ENCODE measurements at regions not wholly inside any gene's neighbourhood (a gene's known extent, or its start where the extent isn't known, plus 50 kb on each side); places are given as distances from the start of the nearest gene placed in this dataset.
"Not testable (repeated sequence)": the region's sequence is repeated elsewhere in the genome, so short reads cannot be mapped to it uniquely, and the experiment has no call there.

DNA sequence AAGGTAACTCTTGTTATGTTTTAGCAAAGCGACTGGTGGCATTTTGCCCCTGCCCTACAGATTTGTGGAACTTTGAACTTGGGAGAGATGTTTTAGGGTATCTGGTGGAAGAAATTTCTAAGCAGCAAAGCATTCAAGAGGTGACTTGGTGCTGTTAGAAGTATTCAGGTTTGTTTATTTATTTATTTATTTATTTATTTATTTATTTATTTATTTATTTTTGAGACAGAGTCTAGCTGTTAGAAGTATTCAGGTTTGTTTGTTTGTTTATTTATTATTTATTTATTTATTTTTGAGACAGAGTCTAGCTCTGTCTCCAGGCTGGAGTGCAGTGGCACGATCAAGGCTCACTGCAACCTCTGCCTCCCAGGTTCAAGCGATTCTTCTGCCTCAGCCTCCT, 89.8 kb upstream of the DDHD1 start:
- TF ChIP-seq, protein P1, sequence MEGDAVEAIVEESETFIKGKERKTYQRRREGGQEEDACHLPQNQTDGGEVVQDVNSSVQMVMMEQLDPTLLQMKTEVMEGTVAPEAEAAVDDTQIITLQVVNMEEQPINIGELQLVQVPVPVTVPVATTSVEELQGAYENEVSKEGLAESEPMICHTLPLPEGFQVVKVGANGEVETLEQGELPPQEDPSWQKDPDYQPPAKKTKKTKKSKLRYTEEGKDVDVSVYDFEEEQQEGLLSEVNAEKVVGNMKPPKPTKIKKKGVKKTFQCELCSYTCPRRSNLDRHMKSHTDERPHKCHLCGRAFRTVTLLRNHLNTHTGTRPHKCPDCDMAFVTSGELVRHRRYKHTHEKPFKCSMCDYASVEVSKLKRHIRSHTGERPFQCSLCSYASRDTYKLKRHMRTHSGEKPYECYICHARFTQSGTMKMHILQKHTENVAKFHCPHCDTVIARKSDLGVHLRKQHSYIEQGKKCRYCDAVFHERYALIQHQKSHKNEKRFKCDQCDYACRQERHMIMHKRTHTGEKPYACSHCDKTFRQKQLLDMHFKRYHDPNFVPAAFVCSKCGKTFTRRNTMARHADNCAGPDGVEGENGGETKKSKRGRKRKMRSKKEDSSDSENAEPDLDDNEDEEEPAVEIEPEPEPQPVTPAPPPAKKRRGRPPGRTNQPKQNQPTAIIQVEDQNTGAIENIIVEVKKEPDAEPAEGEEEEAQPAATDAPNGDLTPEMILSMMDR (conservative IDR thresholded peaks at IDR 0.05; ENCODE audit: low read depth in 2 of 2) = not testable (repeated sequence)
- TF ChIP-seq EZH2 (IDR thresholded peaks at IDR 0.05; ENCODE audit: low read depth, unreplicated experiment); JUNB (IDR thresholded peaks at IDR 0.05; ENCODE audit: unreplicated experiment); ZNF331 (CRISPR knock-in tag; IDR thresholded peaks at IDR 0.05; ENCODE audit: low read depth); POLR2AphosphoS5 (IDR thresholded peaks at IDR 0.05; ENCODE audit: low read depth); EZH2phosphoT487 (IDR thresholded peaks at IDR 0.05; ENCODE audit: unreplicated experiment); NANOG (IDR thresholded peaks at IDR 0.05; ENCODE audit: borderline replicate concordance); CREB1 (CRISPR knock-in tag; IDR thresholded peaks at IDR 0.05; ENCODE audit: low read depth): not testable (repeated sequence)
- TF ChIP-seq, protein P2, sequence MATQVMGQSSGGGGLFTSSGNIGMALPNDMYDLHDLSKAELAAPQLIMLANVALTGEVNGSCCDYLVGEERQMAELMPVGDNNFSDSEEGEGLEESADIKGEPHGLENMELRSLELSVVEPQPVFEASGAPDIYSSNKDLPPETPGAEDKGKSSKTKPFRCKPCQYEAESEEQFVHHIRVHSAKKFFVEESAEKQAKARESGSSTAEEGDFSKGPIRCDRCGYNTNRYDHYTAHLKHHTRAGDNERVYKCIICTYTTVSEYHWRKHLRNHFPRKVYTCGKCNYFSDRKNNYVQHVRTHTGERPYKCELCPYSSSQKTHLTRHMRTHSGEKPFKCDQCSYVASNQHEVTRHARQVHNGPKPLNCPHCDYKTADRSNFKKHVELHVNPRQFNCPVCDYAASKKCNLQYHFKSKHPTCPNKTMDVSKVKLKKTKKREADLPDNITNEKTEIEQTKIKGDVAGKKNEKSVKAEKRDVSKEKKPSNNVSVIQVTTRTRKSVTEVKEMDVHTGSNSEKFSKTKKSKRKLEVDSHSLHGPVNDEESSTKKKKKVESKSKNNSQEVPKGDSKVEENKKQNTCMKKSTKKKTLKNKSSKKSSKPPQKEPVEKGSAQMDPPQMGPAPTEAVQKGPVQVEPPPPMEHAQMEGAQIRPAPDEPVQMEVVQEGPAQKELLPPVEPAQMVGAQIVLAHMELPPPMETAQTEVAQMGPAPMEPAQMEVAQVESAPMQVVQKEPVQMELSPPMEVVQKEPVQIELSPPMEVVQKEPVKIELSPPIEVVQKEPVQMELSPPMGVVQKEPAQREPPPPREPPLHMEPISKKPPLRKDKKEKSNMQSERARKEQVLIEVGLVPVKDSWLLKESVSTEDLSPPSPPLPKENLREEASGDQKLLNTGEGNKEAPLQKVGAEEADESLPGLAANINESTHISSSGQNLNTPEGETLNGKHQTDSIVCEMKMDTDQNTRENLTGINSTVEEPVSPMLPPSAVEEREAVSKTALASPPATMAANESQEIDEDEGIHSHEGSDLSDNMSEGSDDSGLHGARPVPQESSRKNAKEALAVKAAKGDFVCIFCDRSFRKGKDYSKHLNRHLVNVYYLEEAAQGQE (IDR thresholded peaks at IDR 0.05; ENCODE audit: unreplicated experiment) = not testable (repeated sequence)
- TF ChIP-seq, protein P3, sequence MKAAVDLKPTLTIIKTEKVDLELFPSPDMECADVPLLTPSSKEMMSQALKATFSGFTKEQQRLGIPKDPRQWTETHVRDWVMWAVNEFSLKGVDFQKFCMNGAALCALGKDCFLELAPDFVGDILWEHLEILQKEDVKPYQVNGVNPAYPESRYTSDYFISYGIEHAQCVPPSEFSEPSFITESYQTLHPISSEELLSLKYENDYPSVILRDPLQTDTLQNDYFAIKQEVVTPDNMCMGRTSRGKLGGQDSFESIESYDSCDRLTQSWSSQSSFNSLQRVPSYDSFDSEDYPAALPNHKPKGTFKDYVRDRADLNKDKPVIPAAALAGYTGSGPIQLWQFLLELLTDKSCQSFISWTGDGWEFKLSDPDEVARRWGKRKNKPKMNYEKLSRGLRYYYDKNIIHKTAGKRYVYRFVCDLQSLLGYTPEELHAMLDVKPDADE (IDR thresholded peaks at IDR 0.05) = not testable (repeated sequence)
- TF ChIP-seq, protein P4, sequence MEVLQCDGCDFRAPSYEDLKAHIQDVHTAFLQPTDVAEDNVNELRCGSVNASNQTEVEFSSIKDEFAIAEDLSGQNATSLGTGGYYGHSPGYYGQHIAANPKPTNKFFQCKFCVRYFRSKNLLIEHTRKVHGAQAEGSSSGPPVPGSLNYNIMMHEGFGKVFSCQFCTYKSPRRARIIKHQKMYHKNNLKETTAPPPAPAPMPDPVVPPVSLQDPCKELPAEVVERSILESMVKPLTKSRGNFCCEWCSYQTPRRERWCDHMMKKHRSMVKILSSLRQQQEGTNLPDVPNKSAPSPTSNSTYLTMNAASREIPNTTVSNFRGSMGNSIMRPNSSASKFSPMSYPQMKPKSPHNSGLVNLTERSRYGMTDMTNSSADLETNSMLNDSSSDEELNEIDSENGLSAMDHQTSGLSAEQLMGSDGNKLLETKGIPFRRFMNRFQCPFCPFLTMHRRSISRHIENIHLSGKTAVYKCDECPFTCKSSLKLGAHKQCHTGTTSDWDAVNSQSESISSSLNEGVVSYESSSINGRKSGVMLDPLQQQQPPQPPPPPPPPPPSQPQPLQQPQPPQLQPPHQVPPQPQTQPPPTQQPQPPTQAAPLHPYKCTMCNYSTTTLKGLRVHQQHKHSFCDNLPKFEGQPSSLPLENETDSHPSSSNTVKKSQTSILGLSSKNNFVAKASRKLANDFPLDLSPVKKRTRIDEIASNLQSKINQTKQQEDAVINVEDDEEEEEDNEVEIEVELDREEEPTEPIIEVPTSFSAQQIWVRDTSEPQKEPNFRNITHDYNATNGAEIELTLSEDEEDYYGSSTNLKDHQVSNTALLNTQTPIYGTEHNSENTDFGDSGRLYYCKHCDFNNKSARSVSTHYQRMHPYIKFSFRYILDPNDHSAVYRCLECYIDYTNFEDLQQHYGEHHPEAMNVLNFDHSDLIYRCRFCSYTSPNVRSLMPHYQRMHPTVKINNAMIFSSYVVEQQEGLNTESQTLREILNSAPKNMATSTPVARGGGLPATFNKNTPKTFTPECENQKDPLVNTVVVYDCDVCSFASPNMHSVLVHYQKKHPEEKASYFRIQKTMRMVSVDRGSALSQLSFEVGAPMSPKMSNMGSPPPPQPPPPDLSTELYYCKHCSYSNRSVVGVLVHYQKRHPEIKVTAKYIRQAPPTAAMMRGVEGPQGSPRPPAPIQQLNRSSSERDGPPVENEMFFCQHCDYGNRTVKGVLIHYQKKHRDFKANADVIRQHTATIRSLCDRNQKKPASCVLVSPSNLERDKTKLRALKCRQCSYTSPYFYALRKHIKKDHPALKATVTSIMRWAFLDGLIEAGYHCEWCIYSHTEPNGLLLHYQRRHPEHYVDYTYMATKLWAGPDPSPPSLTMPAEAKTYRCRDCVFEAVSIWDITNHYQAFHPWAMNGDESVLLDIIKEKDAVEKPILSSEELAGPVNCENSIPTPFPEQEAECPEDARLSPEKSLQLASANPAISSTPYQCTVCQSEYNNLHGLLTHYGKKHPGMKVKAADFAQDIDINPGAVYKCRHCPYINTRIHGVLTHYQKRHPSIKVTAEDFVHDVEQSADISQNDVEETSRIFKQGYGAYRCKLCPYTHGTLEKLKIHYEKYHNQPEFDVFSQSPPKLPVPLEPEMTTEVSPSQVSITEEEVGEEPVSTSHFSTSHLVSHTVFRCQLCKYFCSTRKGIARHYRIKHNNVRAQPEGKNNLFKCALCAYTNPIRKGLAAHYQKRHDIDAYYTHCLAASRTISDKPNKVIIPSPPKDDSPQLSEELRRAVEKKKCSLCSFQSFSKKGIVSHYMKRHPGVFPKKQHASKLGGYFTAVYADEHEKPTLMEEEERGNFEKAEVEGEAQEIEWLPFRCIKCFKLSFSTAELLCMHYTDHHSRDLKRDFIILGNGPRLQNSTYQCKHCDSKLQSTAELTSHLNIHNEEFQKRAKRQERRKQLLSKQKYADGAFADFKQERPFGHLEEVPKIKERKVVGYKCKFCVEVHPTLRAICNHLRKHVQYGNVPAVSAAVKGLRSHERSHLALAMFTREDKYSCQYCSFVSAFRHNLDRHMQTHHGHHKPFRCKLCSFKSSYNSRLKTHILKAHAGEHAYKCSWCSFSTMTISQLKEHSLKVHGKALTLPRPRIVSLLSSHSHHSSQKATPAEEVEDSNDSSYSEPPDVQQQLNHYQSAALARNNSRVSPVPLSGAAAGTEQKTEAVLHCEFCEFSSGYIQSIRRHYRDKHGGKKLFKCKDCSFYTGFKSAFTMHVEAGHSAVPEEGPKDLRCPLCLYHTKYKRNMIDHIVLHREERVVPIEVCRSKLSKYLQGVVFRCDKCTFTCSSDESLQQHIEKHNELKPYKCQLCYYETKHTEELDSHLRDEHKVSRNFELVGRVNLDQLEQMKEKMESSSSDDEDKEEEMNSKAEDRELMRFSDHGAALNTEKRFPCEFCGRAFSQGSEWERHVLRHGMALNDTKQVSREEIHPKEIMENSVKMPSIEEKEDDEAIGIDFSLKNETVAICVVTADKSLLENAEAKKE (CRISPR knock-in tag; IDR thresholded peaks at IDR 0.05) = not testable (repeated sequence)

Data from GM23338 (cell line).